ENCODE measurements at regions not wholly inside any gene's neighbourhood (a gene's known extent, or its start where the extent isn't known, plus 50 kb on each side); places are given as distances from the start of the nearest gene placed in this dataset.

DNA sequence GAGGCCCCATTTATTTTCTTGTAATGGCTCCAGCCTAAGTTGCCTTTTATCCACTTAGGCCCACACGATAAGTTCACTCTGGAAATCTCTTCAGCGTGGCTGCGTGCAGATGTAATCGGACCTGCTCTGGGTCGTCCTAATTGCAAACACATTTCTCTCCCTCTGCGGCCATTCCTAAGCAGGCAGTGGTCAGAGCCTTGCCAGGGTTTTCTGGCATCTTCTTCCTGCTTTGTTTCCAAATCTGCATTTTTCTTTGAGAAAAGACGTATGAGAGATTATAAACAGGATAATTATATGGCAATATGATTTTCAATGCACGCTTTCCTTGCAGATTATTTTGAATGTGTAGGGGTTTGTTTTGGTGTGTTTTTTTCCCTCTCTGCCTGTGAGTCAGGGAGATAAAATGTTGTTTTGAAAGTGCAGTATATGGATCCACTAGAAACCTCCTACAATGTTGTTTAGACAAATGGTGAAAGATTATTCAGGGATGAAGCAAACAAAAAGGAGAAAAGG is 239.4 kb upstream of the TANK start:
- DNase-seq: no peak
- intact Hi-C loops (cut with DNase I): no loop called here

GRCh38 chr2:160921386-160921964 is 238.8 kb upstream of the TANK start:
- DNase-seq: no peak
- intact Hi-C loops (cut with DNase I): no loop called here

DNA sequence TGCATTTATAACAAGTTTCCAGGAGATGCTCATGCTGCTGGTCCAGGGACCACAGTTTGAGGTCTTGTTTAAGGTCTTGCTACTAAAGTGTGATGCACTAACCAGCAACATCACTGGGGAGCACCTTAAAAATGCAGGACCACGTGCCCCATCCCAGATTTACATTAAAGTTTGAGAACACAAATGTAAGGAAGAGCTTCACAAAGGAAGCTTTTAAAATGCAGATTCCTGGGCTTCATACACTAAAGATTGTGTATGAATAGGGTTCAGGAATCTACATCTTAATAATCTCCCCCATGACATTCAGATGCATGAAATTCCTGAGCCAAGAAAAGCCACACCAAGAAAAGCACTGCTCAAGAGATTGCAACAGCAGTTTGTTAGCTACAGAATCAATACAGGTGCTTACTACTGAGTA is 235.3 kb upstream of the TANK start:
- intact Hi-C loops (cut with DNase I): no loop called here
- no peak for DNase-seq

DNA sequence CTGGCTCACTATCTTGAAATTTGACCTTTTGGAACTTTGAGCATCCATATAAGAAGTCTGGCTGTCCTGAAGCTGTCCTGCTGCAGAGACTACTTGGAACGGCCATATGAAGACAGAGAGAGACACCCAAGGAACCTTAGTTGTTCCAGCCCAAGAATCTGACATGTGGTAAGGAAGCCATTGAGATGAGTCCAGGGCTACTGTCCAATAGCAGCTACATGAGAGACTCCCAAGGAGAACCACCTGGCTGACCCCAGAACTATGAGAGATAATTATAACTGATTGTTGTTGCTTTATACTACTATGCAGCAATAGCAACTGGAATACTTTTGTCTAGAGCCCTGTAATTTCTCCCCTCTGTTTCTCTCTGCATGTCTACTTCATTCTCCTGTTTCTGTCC is 234.3 kb upstream of the TANK start:
- no peak for DNase-seq
- intact Hi-C loops (cut with DNase I): no loop called here

DNA sequence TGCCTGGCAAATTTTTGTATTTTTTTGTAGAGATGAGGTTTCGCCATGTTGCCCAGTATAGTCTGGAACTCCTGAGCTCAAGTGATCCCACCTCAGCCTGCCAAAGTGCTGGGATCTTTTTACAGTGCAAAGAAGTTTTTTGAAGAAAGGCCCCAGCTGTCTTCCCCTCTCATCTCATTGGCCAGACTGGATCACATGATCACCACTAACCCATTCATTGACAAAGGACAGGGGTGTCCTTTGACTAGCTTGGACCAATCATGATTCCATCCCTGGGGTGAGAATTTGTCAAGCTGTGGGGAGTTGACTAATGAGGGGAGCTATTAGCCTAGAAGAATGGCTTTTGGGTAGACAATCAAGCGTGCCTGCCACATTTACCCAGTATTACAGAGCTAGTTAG is 232.9 kb upstream of the TANK start:
- DNase-seq: no peak
- intact Hi-C loops (cut with DNase I): no loop called here

DNA sequence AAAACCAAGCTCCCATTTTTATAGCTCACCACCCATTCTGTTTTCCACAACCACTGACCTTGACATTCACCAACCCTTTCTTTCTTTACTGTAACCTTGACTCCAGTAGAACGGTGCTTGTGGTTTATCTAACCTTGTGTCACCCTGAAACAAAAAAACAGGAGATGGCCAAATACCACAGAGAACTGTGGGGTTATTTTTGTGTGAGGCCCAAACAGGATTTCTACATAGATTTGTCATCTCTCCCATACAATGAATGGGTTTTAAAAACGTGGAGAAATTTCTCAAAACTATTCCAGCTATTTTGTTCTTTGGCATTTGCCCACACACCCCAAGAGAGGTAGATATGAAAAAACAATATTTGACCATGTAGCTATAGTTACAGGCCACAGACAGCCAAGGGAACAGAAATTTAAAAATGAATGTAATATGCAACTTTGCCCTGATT is 231.3 kb upstream of the TANK start:
- no peak for DNase-seq
- intact Hi-C loops (cut with DNase I): no loop called here

DNA sequence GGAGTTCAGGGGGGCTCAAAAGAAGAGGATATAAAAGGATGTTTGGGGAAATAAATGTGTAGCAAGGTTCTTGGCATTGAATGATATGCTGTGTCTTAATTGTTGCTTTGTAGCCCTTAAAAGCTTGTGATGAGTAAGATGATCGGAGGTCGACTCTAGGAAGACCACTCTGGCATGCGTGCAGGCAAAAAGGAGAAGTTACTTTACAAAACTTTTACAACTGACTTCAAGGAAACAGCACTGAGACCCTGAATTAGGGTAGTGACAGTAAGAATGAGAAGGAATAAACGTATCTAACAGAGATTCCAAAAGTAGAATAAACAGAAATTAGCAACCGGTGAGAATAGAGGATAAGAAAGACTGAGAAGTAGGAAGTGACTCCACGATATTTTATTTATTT is 228.7 kb upstream of the TANK start:
- no peak for DNase-seq
- intact Hi-C loops (cut with DNase I): no loop called here

- intact Hi-C loops (cut with DNase I): no loop called here
- DNase-seq: no peak
These were observed 227.3 kb upstream of the TANK start for GRCh38 chr2:160932960-160933359.

- intact Hi-C loops (cut with DNase I): no loop called here
- DNase-seq: peak in 31 of 42 donors; percentile 10 to 82 (median 44)
These were observed 226.0 kb upstream of the TANK start for GRCh38 chr2:160934263-160934662.

DNA sequence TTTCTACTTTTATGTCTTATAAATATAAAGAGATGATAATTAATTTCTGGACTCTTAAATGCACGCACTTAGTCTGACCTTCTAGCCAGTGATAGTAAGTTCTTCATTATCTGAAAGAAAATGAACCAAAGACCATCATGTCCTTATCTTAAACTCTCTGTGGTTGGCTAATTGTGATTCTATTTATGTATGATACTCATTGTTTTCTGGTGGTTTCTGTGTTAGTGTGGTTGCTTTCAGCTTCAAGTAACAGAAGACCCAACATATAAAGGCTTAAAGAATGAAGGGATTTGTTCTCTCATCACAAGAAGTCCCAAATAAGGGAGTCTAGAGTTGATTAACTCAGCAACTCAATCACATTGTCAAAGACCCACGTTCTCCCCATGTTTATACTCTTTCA is 225.2 kb upstream of the TANK start:
- intact Hi-C loops (cut with DNase I): no loop called here
- DNase-seq: no peak

DNA sequence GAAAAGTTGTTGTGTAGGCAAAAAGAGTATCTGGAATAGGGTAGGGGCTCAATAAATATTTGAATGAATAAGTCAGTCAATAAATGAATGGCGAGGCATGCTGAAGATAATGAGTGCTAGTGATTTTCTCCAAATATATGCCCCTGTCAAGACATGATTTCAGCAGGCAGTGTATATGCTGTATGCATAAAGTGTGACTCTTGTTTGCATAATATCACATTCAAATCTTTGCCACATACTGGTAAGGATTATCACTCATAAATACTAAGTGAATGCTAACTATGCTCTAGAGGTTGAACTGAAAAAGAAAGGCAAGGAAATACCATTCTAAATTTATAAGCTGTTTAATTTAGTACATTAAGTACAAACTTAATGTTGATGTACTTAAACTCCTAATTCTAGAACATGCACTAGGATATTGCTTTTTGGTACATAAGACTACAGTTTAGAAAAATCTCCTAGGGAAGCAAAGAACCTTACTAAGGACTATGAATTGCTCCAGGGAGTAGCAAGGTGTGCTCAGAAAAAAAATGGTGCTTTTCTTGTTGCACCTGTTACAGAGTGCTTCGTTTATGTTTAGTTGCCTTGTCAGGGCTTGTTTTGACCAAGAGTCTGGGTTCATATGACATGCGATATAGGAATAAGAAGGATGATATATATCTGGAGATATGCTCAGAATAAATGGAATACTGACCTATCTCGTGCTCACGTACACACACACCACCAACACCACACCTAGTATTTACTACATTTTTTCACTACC is 224.0 kb upstream of the TANK start:
- intact Hi-C loops (cut with DNase I): no loop called here
- no peak for DNase-seq

GRCh38 chr2:160940271-160940670 is 220.0 kb upstream of the TANK start:
- intact Hi-C loops (cut with DNase I): no loop called here
- DNase-seq: no peak

GRCh38 chr2:160940699-160941098 is 219.5 kb upstream of the TANK start:
- DNase-seq: no peak
- intact Hi-C loops (cut with DNase I): no loop called here

DNA sequence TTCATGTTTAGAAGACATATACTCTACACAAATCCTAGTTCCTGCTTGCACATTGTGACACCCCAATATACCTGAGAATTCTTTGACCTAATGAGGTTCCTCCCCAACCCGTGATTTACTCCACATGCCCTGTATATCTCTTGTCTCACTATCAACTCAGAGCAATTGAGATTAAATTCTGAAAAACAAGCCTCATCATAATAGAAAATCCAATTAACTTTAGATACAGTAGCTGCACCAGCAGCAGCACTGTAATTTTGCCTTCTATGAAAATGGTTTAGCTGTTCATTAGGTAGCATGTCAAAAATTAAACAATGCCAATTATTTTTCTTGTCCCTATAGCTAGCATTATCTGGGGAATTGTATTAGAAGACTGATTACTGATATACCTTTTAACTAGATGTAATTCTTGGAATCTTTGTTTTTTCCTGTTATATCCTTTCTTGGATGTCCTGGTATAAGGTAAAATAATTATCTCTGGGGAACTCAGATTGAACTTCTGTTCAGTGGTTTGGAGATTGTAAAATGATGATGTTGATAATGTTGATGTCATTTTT is 218.9 kb upstream of the TANK start:
- no peak for DNase-seq
- intact Hi-C loops (cut with DNase I): no loop called here

GRCh38 chr2:160942476-160943142 is 217.6 kb upstream of the TANK start:
- intact Hi-C loops (cut with DNase I): no loop called here
- DNase-seq: no peak

DNA sequence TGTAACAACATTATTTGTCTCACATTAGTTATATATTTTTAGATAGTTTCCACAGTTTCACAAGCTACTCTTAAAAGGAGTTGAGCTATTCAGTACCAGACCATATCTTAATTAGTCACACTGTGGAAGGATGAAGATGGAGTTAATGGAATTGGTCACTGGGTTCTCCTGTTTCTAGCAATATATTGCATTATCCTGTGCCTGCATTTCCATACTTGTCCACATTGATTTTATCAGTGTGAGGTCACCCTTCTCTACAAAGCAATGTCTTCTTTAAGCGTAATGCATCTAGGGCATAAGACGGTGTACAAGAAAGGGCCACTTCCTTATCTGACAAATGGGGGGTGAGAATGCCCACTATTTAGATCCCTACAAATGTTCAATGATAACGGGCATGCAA is 216.8 kb upstream of the TANK start:
- intact Hi-C loops (cut with DNase I): no loop called here
- DNase-seq: no peak

- intact Hi-C loops (cut with DNase I): no loop called here
- peak in 5 of 42 donors; percentile 2 to 44 (median 11) for DNase-seq
These were observed 207.6 kb upstream of the TANK start for GRCh38 chr2:160952464-160953254.

- intact Hi-C loops (cut with DNase I): no loop called here
- DNase-seq: no peak
These were observed 204.7 kb upstream of the TANK start for GRCh38 chr2:160955578-160955977.

GRCh38 chr2:160956243-160956802 is 203.9 kb upstream of the TANK start:
- intact Hi-C loops (cut with DNase I): no loop called here

More at GRCh38 chr2:160956243-160956802, 203.9 kb upstream of the TANK start:
- peak in 5 of 42 donors; percentile 3 to 41 (median 13) for DNase-seq

Measured in head of caudate nucleus (tissue), 42 donors.